ENCODE measurements at regions not wholly inside any gene's neighbourhood (a gene's known extent, or its start where the extent isn't known, plus 50 kb on each side); places are given as distances from the start of the nearest gene placed in this dataset.

DNA sequence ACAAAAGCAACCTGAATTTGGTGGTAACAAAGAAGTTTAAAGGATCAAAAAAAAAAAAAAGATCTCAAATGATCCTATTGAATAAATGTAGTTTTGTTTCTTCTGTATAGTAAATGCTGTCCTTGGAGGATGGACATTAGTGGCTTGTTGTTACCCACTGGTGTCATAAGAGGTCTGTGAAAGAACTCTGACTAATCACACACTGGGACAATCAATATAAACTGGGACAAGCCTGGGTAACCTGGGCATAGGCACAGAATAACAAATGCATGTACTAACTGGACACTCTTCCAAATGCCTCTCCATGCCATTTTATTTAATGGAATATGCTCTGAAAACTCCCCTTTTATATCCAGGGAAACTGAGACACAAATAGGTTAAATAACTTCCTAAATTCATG lies 241.4 kb downstream of the DOK5 start:
- TF ChIP-seq YY1 (IDR thresholded peaks at IDR 0.05; ENCODE audit: low read depth), result no peak
- TF ChIP-seq, protein P1, sequence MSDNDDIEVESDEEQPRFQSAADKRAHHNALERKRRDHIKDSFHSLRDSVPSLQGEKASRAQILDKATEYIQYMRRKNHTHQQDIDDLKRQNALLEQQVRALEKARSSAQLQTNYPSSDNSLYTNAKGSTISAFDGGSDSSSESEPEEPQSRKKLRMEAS (IDR thresholded peaks at IDR 0.05), result no peak
- TF ChIP-seq, protein P2, sequence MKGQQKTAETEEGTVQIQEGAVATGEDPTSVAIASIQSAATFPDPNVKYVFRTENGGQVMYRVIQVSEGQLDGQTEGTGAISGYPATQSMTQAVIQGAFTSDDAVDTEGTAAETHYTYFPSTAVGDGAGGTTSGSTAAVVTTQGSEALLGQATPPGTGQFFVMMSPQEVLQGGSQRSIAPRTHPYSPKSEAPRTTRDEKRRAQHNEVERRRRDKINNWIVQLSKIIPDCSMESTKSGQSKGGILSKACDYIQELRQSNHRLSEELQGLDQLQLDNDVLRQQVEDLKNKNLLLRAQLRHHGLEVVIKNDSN (IDR thresholded peaks at IDR 0.05), result no peak
- no peak for TF ChIP-seq NFIC (IDR thresholded peaks at IDR 0.05)
- no peak for TF ChIP-seq TEAD4 (IDR thresholded peaks at IDR 0.05)
- TF ChIP-seq CEBPB (IDR thresholded peaks at IDR 0.05), result no peak
- TF ChIP-seq EGR1 (IDR thresholded peaks at IDR 0.05), result no peak
- TF ChIP-seq EP300 (IDR thresholded peaks at IDR 0.05; ENCODE audit: borderline replicate concordance), result no peak
- TF ChIP-seq, protein P3, sequence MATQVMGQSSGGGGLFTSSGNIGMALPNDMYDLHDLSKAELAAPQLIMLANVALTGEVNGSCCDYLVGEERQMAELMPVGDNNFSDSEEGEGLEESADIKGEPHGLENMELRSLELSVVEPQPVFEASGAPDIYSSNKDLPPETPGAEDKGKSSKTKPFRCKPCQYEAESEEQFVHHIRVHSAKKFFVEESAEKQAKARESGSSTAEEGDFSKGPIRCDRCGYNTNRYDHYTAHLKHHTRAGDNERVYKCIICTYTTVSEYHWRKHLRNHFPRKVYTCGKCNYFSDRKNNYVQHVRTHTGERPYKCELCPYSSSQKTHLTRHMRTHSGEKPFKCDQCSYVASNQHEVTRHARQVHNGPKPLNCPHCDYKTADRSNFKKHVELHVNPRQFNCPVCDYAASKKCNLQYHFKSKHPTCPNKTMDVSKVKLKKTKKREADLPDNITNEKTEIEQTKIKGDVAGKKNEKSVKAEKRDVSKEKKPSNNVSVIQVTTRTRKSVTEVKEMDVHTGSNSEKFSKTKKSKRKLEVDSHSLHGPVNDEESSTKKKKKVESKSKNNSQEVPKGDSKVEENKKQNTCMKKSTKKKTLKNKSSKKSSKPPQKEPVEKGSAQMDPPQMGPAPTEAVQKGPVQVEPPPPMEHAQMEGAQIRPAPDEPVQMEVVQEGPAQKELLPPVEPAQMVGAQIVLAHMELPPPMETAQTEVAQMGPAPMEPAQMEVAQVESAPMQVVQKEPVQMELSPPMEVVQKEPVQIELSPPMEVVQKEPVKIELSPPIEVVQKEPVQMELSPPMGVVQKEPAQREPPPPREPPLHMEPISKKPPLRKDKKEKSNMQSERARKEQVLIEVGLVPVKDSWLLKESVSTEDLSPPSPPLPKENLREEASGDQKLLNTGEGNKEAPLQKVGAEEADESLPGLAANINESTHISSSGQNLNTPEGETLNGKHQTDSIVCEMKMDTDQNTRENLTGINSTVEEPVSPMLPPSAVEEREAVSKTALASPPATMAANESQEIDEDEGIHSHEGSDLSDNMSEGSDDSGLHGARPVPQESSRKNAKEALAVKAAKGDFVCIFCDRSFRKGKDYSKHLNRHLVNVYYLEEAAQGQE (IDR thresholded peaks at IDR 0.05; ENCODE audit: low read depth), result no peak
- no peak for TF ChIP-seq FOXM1 (IDR thresholded peaks at IDR 0.05; ENCODE audit: borderline replicate concordance, low read depth)
- TF ChIP-seq ZBTB7A (IDR thresholded peaks at IDR 0.05; ENCODE audit: low read depth), result no peak
- no peak for TF ChIP-seq RAD21 (IDR thresholded peaks at IDR 0.05; ENCODE audit: low read depth)
- no peak for TF ChIP-seq TCF12 (IDR thresholded peaks at IDR 0.05; ENCODE audit: low read depth)
- TF ChIP-seq CREB1 (IDR thresholded peaks at IDR 0.05; ENCODE audit: low read depth), result no peak
- no peak for TF ChIP-seq TAF1 (IDR thresholded peaks at IDR 0.05; ENCODE audit: low read depth)

DNA sequence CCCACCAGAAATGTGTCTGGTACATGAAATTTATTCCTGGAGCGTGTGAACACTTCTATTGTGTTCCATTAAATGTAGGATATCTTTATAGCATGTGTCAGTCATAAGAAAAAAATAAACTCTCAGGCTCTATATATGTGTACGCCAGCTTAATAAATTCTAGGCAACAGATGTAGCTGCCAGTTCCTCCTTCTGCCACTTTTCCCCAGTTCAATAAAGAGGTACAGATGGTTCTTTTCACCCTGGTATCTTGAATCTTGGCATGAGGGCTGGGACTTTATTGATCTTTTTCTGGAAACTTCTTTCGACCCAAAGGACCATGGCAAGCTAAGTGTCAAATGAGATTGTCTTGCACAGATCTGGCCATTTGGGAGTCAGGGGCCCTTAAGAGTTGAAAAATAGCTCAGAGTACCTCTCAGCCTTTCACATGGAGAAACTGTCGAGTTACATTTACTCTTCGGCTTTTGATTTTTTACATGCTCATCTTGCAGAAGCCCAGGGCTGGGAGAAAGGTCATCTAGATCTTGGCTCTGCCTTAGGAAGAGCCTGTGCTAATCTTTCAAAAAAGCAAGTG lies 240.9 kb downstream of the DOK5 start:
- TF ChIP-seq YY1 (IDR thresholded peaks at IDR 0.05; ENCODE audit: low read depth) (no peak), CEBPB (IDR thresholded peaks at IDR 0.05) (no peak), FOXM1 (IDR thresholded peaks at IDR 0.05; ENCODE audit: borderline replicate concordance, low read depth) (no peak), ZBTB7A (IDR thresholded peaks at IDR 0.05; ENCODE audit: low read depth) (no peak), EGR1 (IDR thresholded peaks at IDR 0.05) (no peak), TEAD4 (IDR thresholded peaks at IDR 0.05) (no peak), CREB1 (IDR thresholded peaks at IDR 0.05; ENCODE audit: low read depth) (no peak), NFIC (IDR thresholded peaks at IDR 0.05) (no peak), TCF12 (IDR thresholded peaks at IDR 0.05; ENCODE audit: low read depth) (no peak), TAF1 (IDR thresholded peaks at IDR 0.05; ENCODE audit: low read depth) (no peak), RAD21 (IDR thresholded peaks at IDR 0.05; ENCODE audit: low read depth) (no peak), EP300 (IDR thresholded peaks at IDR 0.05; ENCODE audit: borderline replicate concordance) (no peak)
- TF ChIP-seq, protein P1 (IDR thresholded peaks at IDR 0.05), result no peak
- TF ChIP-seq, protein P2 (IDR thresholded peaks at IDR 0.05), result no peak
- TF ChIP-seq, protein P3 (IDR thresholded peaks at IDR 0.05; ENCODE audit: low read depth), result no peak

DNA sequence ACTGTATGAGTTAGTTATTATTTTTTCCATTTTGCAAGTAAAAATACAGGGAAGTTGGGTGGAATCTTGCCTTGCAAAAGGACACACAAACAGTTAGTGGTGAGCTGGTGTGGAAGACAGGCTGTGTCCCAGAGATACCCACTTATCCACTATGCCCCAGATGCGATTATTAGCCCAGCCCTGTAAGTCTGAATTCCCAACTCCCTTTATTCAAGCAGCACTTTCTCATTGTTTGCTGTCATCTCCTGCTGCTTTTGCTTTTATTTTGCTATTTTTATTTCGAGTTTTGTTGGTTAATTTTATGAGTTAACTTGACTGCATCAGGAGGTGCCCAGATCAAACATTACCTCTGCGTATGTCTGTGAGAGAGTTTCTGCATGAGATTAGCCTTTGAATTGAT lies 239.4 kb downstream of the DOK5 start:
- TF ChIP-seq CEBPB (IDR thresholded peaks at IDR 0.05), result no peak
- TF ChIP-seq, protein P2 (IDR thresholded peaks at IDR 0.05), result no peak
- no peak for TF ChIP-seq EGR1 (IDR thresholded peaks at IDR 0.05)
- TF ChIP-seq, protein P1 (IDR thresholded peaks at IDR 0.05), result no peak
- no peak for TF ChIP-seq NFIC (IDR thresholded peaks at IDR 0.05)
- no peak for TF ChIP-seq EP300 (IDR thresholded peaks at IDR 0.05; ENCODE audit: borderline replicate concordance)
- TF ChIP-seq TEAD4 (IDR thresholded peaks at IDR 0.05), result no peak
- TF ChIP-seq YY1 (IDR thresholded peaks at IDR 0.05; ENCODE audit: low read depth), result no peak
- TF ChIP-seq RAD21 (IDR thresholded peaks at IDR 0.05; ENCODE audit: low read depth), result no peak
- no peak for TF ChIP-seq CREB1 (IDR thresholded peaks at IDR 0.05; ENCODE audit: low read depth)
- TF ChIP-seq FOXM1 (IDR thresholded peaks at IDR 0.05; ENCODE audit: borderline replicate concordance, low read depth), result no peak
- TF ChIP-seq, protein P3 (IDR thresholded peaks at IDR 0.05; ENCODE audit: low read depth), result no peak
- TF ChIP-seq ZBTB7A (IDR thresholded peaks at IDR 0.05; ENCODE audit: low read depth), result no peak
- no peak for TF ChIP-seq TCF12 (IDR thresholded peaks at IDR 0.05; ENCODE audit: low read depth)
- TF ChIP-seq TAF1 (IDR thresholded peaks at IDR 0.05; ENCODE audit: low read depth), result no peak
